SHP77 treated with DMSO at 0.1 percent for 48 hours (cell line): ENCODE measurements at regions not wholly inside any gene's neighbourhood (a gene's known extent, or its start where the extent isn't known, plus 50 kb on each side); places are given as distances from the start of the nearest gene placed in this dataset.
"Not testable (repeated sequence)": the region's sequence is repeated elsewhere in the genome, so short reads cannot be mapped to it uniquely, and the experiment has no call there.

Experiments
- DNase-seq: peaks from one replicate; lab custom pipeline; 2025; lab: John Stamatoyannopoulos, UW

- DNase-seq = peak; percentile 62
These were observed 163.4 kb upstream of the CIBAR2 start for GRCh38 chr16:85275533-85276249.

DNA sequence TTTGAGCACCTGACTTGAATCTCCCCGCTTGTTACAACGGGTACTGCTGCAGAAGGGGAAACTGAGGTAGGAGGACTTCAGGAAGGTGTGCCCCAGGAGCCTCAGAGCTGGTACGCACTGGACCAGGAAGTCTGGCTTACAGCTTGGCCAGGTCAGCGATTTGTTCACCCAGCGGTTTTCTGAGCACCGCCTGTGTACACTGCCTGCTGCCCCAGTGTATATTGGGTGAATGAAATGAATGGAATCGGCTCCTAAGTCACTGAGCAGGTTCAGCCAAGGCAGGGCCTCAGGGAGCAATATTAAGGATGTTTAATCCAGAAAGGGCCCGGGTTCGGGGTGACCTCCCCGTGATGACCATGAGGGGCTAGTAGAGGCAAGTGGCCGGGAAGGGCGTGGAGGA is 164.0 kb upstream of the CIBAR2 start:
- DNase-seq = no peak

GRCh38 chr16:85276721-85277120 is 164.4 kb upstream of the CIBAR2 start:
- DNase-seq = no peak

DNA sequence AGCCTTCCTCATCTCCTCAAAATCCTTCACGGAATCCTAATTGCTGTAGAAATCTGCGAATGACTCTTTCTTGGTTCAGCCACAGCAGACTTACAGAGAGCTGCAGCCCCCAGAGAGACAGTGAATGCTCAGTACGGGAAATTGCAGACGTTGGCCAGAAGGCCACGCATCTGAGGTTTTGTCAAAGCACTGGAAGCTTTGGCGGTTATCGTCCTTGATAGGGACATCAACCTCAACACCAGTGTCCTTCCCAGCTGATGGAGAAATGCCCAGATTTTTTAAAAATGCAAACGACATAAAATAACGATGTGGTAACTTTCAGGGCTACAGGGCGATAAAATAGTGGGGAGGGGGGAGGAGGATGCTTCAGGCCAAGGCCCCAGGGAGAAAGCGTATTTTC is 166.6 kb upstream of the CIBAR2 start:
- no peak for DNase-seq

DNA sequence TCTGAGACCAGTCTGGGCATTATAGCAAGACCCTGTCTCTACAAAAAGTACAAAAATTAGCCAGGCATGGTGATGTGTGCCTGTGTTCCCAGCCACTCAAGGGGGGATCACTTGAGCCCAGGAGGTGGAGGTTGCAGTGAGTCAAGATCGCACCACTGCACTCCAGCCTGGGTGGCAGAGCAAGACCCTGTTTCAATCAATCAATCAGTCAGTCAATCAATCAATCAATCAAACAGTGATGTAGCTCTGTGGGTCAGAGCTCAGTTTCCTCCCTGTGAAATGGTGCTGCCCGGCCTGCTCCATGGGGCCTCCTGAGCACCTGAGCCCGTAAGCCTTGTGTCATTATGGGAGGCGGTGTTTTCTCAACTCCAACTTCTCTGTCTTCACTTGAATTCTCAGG is 167.1 kb upstream of the CIBAR2 start:
- DNase-seq = no peak

DNA sequence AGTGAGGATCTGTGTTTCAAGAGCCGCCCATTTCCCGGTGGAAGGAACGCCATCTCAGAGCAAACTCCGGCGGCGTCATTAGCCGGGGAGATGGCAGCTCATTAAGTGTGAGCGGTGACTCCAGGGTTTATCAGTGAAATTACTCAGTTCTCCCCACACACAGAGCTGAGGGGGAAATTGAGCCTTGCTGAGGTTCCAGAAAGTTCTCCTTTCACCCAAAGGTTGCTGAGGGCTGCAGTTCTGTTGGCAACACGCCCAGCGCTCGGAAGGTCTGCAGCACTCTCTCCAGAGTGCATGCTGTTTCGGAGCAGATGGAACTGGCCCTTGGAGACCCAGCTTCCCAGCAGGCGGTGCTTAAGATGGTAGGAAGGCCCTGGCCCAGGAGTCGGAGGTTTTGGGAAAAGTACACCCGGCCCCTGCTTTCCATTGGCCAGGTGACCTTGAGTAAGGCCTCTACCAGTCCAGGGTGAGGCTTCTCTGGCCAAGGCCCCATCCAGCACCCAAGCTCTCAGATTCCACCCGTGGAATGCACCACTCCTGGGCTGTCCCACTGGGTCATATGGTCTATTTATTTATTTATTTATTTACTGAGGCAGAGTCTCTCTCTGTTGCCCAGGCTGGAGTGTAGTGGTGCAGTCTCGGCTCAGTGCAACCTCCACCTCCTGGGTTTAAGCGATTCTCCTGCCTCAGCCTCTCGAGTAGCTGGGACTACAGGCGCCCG is 167.7 kb upstream of the CIBAR2 start:
- DNase-seq = no peak

- DNase-seq = no peak
These were observed 168.9 kb upstream of the CIBAR2 start for GRCh38 chr16:85281181-85281580.

DNA sequence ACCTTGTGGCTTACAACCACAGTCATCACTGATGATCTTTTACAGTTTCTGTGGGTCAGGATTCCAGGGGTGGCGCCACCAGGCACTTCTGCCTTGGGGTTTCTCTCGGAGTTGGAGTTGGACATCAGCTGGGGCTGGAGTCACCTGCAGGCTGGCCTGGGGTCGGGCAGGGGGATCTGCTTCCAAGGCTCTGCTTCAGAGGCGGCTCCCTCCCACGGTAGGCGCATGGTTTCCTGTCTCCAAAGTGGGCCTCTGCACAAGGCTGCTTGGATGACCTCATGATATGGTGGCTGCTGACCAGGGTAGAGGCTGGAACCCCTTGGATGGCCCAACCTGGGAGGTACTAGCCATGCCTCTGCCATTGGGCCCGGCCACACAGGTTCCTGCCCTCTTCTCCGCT is 170.6 kb upstream of the CIBAR2 start:
- no peak for DNase-seq

DNA sequence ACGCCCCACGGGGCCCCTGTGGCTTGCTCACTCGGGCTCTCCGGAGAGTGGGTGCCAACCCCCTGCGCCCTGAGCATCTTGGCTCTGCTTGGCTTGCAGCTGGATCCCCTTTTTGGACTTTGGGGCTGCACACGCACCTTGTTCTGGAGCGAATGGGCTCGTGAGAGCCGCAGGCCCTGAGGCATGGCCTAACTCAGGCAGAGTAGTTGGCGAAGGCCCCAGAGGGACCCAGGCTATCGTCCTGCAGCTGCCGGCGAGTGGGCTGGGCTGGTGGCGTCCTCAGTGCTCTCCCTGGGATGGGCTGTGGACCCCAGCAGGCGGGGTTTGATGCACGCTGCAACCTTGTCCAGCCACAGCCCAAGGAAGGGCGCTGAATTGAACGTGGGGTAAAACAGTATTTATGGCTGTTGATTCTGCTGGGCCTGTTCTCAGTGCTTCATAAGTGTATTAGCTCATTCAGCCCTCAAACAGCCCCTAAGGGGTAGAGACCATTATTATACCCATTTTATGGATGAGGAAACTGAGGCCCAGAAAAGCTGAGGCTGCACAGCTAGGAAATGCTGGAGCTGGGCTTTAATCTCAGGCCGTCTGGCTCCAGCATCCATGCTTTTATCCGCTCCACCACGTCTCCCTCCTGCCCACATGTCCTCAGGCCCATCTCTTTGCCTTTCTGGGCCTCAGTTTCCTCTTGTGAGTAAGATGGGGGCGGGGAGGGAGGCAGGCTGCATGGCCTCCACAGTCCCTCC is 171.2 kb upstream of the CIBAR2 start:
- DNase-seq = no peak

DNA sequence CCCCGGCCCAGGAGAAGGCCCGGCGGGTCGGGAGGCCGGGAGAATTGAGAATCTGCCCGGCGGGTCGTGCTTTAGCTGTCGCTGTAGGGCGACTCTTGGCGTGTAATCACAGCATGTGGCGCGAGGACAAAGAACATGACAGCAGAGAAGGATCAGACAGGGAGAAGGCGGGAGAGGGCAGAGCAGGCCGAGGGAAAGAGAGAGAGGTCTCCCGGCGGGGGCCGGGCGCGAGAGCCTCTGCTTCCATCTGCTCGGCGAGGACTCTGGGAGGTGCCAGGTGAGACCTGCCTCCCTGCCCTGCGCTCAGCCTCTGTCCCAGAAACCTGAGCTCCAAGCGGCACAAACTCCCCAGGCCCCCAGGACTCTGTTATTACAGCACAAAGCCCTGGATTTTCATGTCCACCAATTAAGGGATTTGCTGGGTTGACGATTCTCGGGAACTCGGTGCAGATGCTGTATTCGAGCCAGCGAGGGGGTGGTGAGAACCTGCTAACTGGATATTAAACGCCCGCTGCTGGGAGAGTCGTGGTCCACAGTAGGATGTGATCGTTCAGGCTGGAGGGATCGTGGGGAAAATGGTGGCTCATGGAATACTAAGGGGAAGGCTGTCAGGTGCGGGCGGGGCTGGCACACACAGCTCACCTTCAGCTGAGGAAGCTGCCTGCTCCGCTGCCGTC is 172.0 kb upstream of the CIBAR2 start:
- DNase-seq = no peak

DNA sequence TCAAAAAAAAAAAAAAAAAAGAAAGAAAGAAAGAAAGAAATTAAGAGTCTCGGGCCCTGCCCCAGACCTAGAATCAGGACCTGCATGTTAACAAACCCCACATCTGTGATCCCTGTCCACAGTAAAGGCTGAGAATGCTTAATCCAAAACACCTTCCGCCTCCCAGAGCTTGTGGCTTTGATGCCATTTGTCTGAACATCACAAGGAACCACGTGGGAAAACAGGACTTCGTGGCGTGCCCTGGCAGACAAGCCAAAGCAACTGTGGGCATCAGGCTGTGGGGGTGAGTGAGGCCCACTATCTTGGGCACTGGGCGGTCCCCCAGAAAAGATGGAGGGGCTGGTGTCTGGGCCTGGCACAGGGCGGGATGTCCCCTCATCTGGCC is 173.4 kb upstream of the CIBAR2 start:
- no peak for DNase-seq

- no peak for DNase-seq
These were observed 174.0 kb upstream of the CIBAR2 start for GRCh38 chr16:85286066-85286831.

DNA sequence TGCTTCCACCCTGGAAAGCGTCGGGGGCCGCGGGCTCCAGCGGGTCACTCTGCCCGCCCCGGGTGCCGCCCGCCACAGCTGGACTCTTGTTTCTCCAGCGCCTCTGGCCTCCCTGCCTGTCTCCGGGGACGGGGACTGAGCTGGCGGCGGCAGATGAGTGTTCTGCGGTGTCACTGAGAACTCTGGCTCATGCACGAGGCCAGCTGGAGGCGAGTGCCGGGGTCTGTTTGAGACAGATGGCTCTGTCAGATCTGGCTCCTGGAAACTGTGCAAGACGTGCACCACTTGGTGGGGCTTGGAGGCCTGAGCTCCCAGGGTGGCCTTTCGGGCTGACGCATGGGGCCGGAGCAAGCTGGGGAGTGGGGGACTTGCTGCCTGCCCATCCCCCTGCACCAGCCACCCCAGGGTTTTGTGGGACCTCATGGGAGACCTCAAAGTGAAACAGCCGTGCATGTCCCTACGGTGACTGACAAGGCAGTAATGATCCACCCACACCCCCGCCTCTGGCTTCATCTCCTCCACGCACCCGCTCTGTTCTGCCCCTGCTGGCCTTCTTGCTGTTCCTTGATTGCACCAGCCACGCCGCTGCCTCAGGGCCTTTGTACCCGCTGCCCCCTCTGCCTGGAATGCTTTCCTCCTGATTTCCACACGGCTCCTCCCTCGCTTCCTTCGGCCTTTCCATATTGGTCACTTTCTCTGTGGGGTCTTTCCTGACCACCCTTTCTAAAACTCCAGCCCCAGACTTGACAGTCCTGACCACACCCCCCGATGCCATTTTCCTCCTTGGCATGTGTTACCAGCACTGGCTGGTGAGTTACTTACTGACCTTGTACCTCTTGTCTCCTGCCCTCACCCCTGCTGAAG is 174.9 kb upstream of the CIBAR2 start:
- no peak for DNase-seq

DNA sequence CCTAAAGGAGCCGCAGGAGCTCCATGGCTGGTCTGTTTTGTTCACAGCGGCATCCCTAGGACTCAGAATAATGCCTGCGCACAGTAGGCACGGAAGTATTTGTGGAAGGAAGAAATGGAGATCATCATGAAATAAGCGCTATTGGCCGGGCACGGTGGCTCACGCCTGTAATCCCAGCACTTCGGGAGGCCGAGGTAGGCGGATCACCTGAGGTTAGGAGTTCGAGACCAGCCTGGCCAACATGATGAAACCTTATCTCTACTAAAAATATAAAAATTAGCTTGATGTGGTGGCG is 175.5 kb upstream of the CIBAR2 start:
- not testable (repeated sequence) for DNase-seq

- DNase-seq = no peak
These were observed 176.1 kb upstream of the CIBAR2 start for GRCh38 chr16:85288341-85288868.

DNA sequence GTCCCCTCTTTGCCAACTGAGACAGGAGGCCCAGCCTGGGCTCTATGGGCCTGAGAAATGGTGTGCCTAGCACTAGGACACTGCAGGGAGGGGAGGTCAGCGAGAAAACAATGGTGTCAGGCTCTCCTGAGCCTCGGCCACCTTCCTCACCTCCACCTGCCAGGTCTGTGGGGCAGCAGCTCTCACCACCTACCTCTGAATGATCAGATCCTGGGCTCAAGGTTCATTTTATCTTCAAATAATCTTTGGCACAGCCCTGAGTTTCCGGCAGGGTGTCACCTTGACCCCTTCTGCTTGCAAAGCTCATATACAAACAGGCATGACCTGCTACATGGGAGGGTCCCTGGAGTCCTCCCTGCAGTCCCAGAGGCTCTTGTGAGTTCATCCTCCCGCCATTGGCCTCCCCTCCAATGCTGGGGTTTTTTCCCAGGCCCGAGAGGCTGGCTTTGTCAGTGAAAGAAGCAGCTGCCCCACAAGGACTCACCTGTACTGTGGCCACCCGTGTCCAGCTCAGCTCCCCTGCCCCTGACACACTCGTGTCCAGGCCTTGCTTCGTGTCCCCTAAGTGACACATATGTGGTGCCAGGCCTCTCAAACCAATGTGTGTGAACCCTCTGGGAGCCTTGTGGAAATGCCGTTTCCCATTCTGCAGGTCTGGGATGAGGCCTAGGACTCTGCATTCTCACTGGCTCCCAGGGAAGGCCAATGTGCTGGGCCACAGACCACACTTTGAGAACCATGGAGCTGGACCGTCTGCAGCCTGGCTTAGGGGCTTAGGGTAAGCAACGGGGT is 176.8 kb upstream of the CIBAR2 start:
- no peak for DNase-seq

GRCh38 chr16:85289760-85290625 is 177.7 kb upstream of the CIBAR2 start:
- no peak for DNase-seq

- DNase-seq = no peak
These were observed 178.5 kb upstream of the CIBAR2 start for GRCh38 chr16:85290626-85291301.
